Coronary artery (tissue), 2 donors: ENCODE measurements at regions not wholly inside any gene's neighbourhood (a gene's known extent, or its start where the extent isn't known, plus 50 kb on each side); places are given as distances from the start of the nearest gene placed in this dataset.

Source experiments
- DNase-seq: peaks from one replicate; pipeline ENCODE4 v3.0.0-alpha.2; 2017; ENCODE audit warnings: low spot score
- H3K27ac ChIP-seq, 2 donors: fragments of 200-600 bp; sonication (generic); one replicate each; pipeline ENCODE4 v1.5.1; 2016 to 2019
- H3K4me3 ChIP-seq: fragments of 200-600 bp; sonication (generic); 2 replicates; pipeline ENCODE4 v1.5.1; 2016; ENCODE audit warnings: mild to moderate bottlenecking, moderate library complexity
- CTCF ChIP-seq: fragments of 200-600 bp; sonication (generic); IDR thresholded peaks from one replicate; pipeline ENCODE4 v1.5.1; 2019; ENCODE audit warnings: antibody characterized with exemption

- no peak for TF ChIP-seq CTCF
- H3K27ac ChIP-seq = no peak overlapping the region
These were observed 300.0 kb upstream of the PUDP start for GRCh38 chrX:7447801-7448499.

GRCh38 chrX:7446815-7447214 lies 298.9 kb upstream of the PUDP start:
- DNase-seq = no peak
- TF ChIP-seq CTCF = no peak
- H3K27ac ChIP-seq = no peak overlapping the region
- H3K4me3 ChIP-seq = no peak overlapping the region

More at GRCh38 chrX:7447801-7448499, 300.0 kb upstream of the PUDP start:
- DNase-seq = no peak
- H3K4me3 ChIP-seq = no peak overlapping the region

GRCh38 chrX:7444967-7445366 lies 297.0 kb upstream of the PUDP start:
- Histone ChIP-seq H3K4me3 (no peak overlapping the region), H3K27ac (no peak overlapping the region)
- no peak for TF ChIP-seq CTCF
- DNase-seq = no peak

GRCh38 chrX:7441586-7441985 lies 293.6 kb upstream of the PUDP start:
- Histone ChIP-seq H3K27ac (no peak overlapping the region), H3K4me3 (no peak overlapping the region)
- no peak for TF ChIP-seq CTCF
- no peak for DNase-seq

GRCh38 chrX:7435822-7436221 lies 287.9 kb upstream of the PUDP start:
- no peak overlapping the region for H3K4me3 ChIP-seq
- no peak for TF ChIP-seq CTCF
- no peak for DNase-seq
- no peak overlapping the region for H3K27ac ChIP-seq

- Histone ChIP-seq H3K27ac (no peak overlapping the region), H3K4me3 (no peak overlapping the region)
- no peak for DNase-seq
- TF ChIP-seq CTCF = no peak
These were observed 284.9 kb upstream of the PUDP start for GRCh38 chrX:7432901-7433300.

- Histone ChIP-seq H3K4me3 (no peak overlapping the region), H3K27ac (no peak overlapping the region)
- DNase-seq = no peak
- no peak for TF ChIP-seq CTCF
These were observed 272.8 kb upstream of the PUDP start for GRCh38 chrX:7420717-7421116.
